Neural cell (in vitro differentiated cells): ENCODE measurements at regions not wholly inside any gene's neighbourhood (a gene's known extent, or its start where the extent isn't known, plus 50 kb on each side); places are given as distances from the start of the nearest gene placed in this dataset.
A peak's percentile ranks its signal among the peaks of the same experiment; 100 is the strongest.

Experiments
- H2AFZ ChIP-seq: fragments of 200-600, 300-800 bp; sonication (generic), shearing (Covaris generic); 2 replicates; pipeline ENCODE4 v1.6.0; 2014; ENCODE audit warnings: low read depth, mild to moderate bottlenecking, antibody characterized with exemption, low read length, moderate library complexity
- H3F3A ChIP-seq: fragments of 200-600 bp; shearing (Covaris generic); 2 replicates; pipeline ENCODE4 v1.6.1; 2016; ENCODE audit warnings: mild to moderate bottlenecking, moderate library complexity, mixed read lengths, antibody characterized with exemption, low read length; ENCODE audit not compliant: insufficient read depth, poor library complexity, severe bottlenecking
- H3K27ac ChIP-seq: fragments of 200-600, 300-800 bp; sonication (generic), shearing (Covaris generic); 2 replicates; pipeline ENCODE4 v1.5.1; 2014; ENCODE audit warnings: mild to moderate bottlenecking, low read length, moderate library complexity
- H3K27me3 ChIP-seq: fragments of 300-800, 200-600 bp; sonication (generic), shearing (Covaris generic); 2 replicates; pipeline ENCODE4 v1.6.0; 2014; ENCODE audit warnings: mild to moderate bottlenecking, low read depth, low read length, moderate library complexity; ENCODE audit not compliant: insufficient read depth
- H3K36me3 ChIP-seq: fragments of 300-800, 200-600 bp; sonication (generic), shearing (Covaris generic); 2 replicates; pipeline ENCODE4 v1.5.1; 2014; ENCODE audit warnings: mild to moderate bottlenecking, antibody characterized with exemption, low read length, moderate library complexity; ENCODE audit not compliant: insufficient read depth
- H3K4me2 ChIP-seq: fragments of 300-800, 200-600 bp; sonication (generic), shearing (Covaris generic); 2 replicates; pipeline ENCODE4 v1.6.0; 2014; ENCODE audit warnings: mild to moderate bottlenecking, low read length
- H3K4me3 ChIP-seq: fragments of 300-800, 200-600 bp; sonication (generic), shearing (Covaris generic); 2 replicates; pipeline ENCODE4 v1.5.1; 2014; ENCODE audit warnings: mild to moderate bottlenecking, low read length, moderate library complexity
- H3K79me2 ChIP-seq: fragments of 200-600 bp; shearing (Covaris generic); replicated peaks from 2 replicates; pipeline ENCODE4 v1.6.0; 2014; ENCODE audit warnings: mild to moderate bottlenecking, low read length, moderate library complexity; ENCODE audit not compliant: insufficient read depth
- H3K9ac ChIP-seq: fragments of 300-800, 200-600 bp; sonication (generic), shearing (Covaris generic); 2 replicates; pipeline ENCODE4 v1.6.1; 2016; ENCODE audit warnings: mild to moderate bottlenecking, low read length, mixed read lengths
- H3K9me2 ChIP-seq: fragments of 200-600 bp; shearing (Covaris generic); 2 replicates; pipeline ENCODE4 v1.6.1; 2016; ENCODE audit warnings: mild to moderate bottlenecking, low read length, mixed read lengths; ENCODE audit not compliant: insufficient read depth
- H3K9me3 ChIP-seq: fragments of 200-600, 300-800 bp; sonication (generic), shearing (Covaris generic); 2 replicates; pipeline ENCODE4 v1.6.1; 2016; ENCODE audit warnings: mild to moderate bottlenecking, mixed run types, low read length, moderate library complexity, mixed read lengths
- H4K20me1 ChIP-seq: fragments of 200-600 bp; shearing (Covaris generic); 2 replicates; pipeline ENCODE4 v1.6.1; 2016; ENCODE audit warnings: mild to moderate bottlenecking, mixed run types; ENCODE audit not compliant: insufficient read depth
- EP300 ChIP-seq: fragments of 450-650 bp; conservative IDR thresholded peaks from 2 replicates; pipeline ENCODE4 v1.6.1; 2014; ENCODE audit warnings: antibody characterized with exemption, mild to moderate bottlenecking, moderate library complexity; ENCODE audit not compliant: poor library complexity, severe bottlenecking
- EZH2 ChIP-seq: fragments of 200-600, 300-800 bp; shearing (Covaris generic), sonication (generic); IDR thresholded peaks from 2 replicates; pipeline ENCODE4 v1.6.1; 2014; ENCODE audit warnings: antibody characterized with exemption, low read length, borderline replicate concordance, mild to moderate bottlenecking; ENCODE audit not compliant: insufficient read depth, poor library complexity, severe bottlenecking
- MXI1 ChIP-seq: fragments of 450-650 bp; conservative IDR thresholded peaks from 2 replicates; pipeline ENCODE4 v1.6.1; 2014; ENCODE audit warnings: antibody characterized with exemption, mild to moderate bottlenecking; ENCODE audit not compliant: poor library complexity, severe bottlenecking
- POLR2AphosphoS5 ChIP-seq: IDR thresholded peaks from 2 replicates; pipeline ENCODE4 v1.6.1; 2012
- RAD21 ChIP-seq: fragments of 450-650 bp; conservative IDR thresholded peaks from 2 replicates; pipeline ENCODE4 v1.6.1; 2014; ENCODE audit warnings: antibody characterized with exemption, mild to moderate bottlenecking, moderate library complexity
- REST ChIP-seq: IDR thresholded peaks from 2 replicates; pipeline ENCODE4 v1.6.1; 2012; ENCODE audit warnings: borderline replicate concordance
- SMC3 ChIP-seq: fragments of 450-650 bp; conservative IDR thresholded peaks from 2 replicates; pipeline ENCODE4 v1.6.1; 2014; ENCODE audit warnings: antibody characterized with exemption, mild to moderate bottlenecking, moderate library complexity; ENCODE audit not compliant: poor library complexity
- TAF1 ChIP-seq: IDR thresholded peaks from 2 replicates; pipeline ENCODE4 v1.6.1; 2012; ENCODE audit warnings: low read depth
- TF ChIP-seq, protein P1 (sequence below): fragments of 450-650 bp; IDR thresholded peaks from 2 replicates; pipeline ENCODE4 v1.5.1; 2014; ENCODE audit warnings: antibody characterized with exemption, mild to moderate bottlenecking, moderate library complexity; ENCODE audit not compliant: poor library complexity, severe bottlenecking

DNA sequence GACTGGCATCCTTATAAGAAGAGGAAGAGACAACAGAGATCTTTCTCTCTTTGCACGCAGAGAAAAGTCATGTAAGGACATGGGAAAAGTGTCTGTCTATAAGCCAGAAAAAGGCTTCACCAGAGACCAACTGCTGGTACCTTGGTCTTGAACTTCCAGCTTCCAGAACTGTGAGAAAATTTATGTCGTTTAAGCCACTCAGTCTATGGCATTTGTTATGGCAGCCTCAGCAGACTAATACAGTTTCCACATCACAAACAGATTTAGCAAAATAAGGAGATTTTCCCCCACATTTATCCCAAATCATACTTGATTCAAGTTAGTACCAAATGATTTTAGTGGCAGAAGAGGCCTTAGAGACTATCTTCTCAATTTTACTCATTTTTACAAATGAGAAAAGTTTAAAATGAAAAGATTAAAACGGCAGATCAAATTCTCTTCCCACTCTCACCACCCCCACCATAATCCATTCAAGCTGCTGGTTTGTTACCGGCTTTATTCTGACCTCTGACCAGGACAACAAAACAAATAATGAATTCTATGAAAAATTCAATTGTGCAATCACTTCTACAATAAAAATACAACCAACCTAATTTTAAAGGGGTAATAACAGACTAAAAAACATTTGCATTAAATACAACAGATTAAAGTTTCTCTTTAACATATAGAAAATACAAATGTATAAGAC, 316.3 kb downstream of the TBC1D4 start:
- no peak overlapping the region for H3K4me2 ChIP-seq
- H2AFZ ChIP-seq, result no peak overlapping the region
- no peaks in the 10 kb centered on the region for H3K9me3 ChIP-seq
- H3K27ac ChIP-seq, result no peak overlapping the region
- no peak overlapping the region for H3K9ac ChIP-seq
- no peaks in the 10 kb centered on the region for H4K20me1 ChIP-seq
- no peaks in the 10 kb centered on the region for H3F3A ChIP-seq
- H3K27me3 ChIP-seq, result no peaks in the 10 kb centered on the region
- no peaks in the 10 kb centered on the region for H3K79me2 ChIP-seq
- H3K36me3 ChIP-seq, result no peaks in the 10 kb centered on the region
- H3K9me2 ChIP-seq, result no peaks in the 10 kb centered on the region
- H3K4me3 ChIP-seq, result no peak overlapping the region
- TF ChIP-seq EZH2, result no peak
- no peak for TF ChIP-seq POLR2AphosphoS5
- no peak for TF ChIP-seq SMC3
- TF ChIP-seq, protein P1, sequence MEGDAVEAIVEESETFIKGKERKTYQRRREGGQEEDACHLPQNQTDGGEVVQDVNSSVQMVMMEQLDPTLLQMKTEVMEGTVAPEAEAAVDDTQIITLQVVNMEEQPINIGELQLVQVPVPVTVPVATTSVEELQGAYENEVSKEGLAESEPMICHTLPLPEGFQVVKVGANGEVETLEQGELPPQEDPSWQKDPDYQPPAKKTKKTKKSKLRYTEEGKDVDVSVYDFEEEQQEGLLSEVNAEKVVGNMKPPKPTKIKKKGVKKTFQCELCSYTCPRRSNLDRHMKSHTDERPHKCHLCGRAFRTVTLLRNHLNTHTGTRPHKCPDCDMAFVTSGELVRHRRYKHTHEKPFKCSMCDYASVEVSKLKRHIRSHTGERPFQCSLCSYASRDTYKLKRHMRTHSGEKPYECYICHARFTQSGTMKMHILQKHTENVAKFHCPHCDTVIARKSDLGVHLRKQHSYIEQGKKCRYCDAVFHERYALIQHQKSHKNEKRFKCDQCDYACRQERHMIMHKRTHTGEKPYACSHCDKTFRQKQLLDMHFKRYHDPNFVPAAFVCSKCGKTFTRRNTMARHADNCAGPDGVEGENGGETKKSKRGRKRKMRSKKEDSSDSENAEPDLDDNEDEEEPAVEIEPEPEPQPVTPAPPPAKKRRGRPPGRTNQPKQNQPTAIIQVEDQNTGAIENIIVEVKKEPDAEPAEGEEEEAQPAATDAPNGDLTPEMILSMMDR, result no peak
- no peak for TF ChIP-seq EP300
- no peak for TF ChIP-seq TAF1
- no peak for TF ChIP-seq MXI1
- TF ChIP-seq REST, result no peak
- no peak for TF ChIP-seq RAD21

DNA sequence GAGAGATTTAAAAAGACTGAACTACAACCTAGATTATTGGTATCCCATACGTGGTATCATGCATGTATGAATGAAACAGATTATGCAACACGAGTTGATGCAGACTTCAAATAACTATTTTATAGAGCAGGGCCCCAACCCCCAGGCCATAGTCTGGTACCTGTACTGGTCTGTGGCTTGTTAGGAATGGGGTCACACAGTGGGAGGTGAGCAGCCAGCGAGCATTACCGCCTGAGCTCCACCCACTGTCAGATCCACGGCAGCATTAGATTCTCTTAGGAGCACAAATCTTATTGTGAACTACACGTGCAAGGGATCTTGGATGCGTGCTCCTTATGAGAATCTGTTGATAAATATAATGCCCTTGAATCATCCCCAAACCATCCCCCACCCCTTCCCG, 320.2 kb downstream of the TBC1D4 start:
- TF ChIP-seq POLR2AphosphoS5, result no peak
- Histone ChIP-seq H3K9ac (no peak overlapping the region), H3F3A (no peaks in the 10 kb centered on the region), H3K36me3 (no peaks in the 10 kb centered on the region), H3K4me3 (no peak overlapping the region), H3K27me3 (no peaks in the 10 kb centered on the region), H3K4me2 (no peak overlapping the region), H4K20me1 (no peaks in the 10 kb centered on the region), H2AFZ (no peak overlapping the region), H3K9me3 (no peaks in the 10 kb centered on the region), H3K79me2 (no peaks in the 10 kb centered on the region), H3K27ac (no peak overlapping the region), H3K9me2 (no peaks in the 10 kb centered on the region)

GRCh38 chr13:75160984-75161383, 321.0 kb downstream of the TBC1D4 start:
- Histone ChIP-seq H3K4me3 (no peak overlapping the region), H3K79me2 (no peaks in the 10 kb centered on the region), H3K4me2 (no peak overlapping the region), H3K9me2 (no peaks in the 10 kb centered on the region), H3K27me3 (no peaks in the 10 kb centered on the region), H3K9me3 (no peaks in the 10 kb centered on the region), H3F3A (no peaks in the 10 kb centered on the region), H3K9ac (no peak overlapping the region), H4K20me1 (no peaks in the 10 kb centered on the region), H2AFZ (peak overlapping the region; percentile 36), H3K27ac (no peak overlapping the region), H3K36me3 (no peaks in the 10 kb centered on the region)
- TF ChIP-seq POLR2AphosphoS5 (no peak), EP300 (no peak), RAD21 (no peak), SMC3 (no peak), TAF1 (no peak), EZH2 (no peak), REST (no peak), MXI1 (no peak)
- TF ChIP-seq, protein P1, result no peak
